HG02943 (cell line): ENCODE measurements at regions not wholly inside any gene's neighbourhood (a gene's known extent, or its start where the extent isn't known, plus 50 kb on each side); places are given as distances from the start of the nearest gene placed in this dataset.
"Not testable (repeated sequence)": the region's sequence is repeated elsewhere in the genome, so short reads cannot be mapped to it uniquely, and the experiment has no call there.

Experiments
- ATAC-seq: cut with Tn5 transposase; IDR thresholded peaks from one replicate; pipeline ENCODE4 v1.9.1; 2021; ENCODE audit warnings: mild to moderate bottlenecking, low read depth, moderate library complexity; ENCODE audit not compliant: unreplicated experiment

DNA sequence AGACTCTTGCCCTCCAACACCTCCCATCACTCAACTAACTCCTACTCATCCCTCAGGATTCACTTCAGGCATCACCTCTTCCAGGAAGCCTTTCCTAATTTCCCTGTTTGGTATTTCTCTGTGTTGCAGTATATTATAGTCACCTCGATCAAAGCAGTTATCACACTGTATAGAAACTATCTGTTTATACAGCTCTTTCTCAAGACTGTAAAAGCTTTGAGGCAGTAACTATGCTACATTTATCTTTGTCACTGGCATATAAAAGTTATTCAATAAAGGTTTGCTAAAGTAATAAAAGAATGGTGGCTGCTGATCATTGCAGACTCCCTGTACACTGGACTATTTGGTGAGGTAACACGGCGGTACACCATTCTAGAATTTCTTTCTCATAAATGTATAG, 284.9 kb downstream of the PAX3 start:
- no peak for ATAC-seq

DNA sequence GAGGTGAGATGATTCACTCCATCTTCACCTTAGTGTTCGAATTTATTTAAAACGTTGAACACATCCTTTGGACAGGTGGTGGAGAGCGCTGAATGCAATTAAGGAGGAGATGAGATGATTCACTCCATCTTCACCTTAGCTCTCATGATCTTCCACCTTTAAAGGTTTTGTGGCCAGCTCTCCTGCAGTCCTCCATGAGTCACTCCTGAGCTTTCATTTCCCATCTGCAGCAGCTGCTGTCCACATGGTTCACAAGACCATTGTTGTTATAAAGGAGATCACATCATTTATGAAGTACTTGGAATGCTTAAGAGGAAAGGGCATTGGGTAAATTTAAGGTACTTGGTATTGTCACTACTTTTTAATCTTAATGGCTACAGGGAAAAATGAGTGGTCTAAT, 298.5 kb downstream of the PAX3 start:
- ATAC-seq: no peak

DNA sequence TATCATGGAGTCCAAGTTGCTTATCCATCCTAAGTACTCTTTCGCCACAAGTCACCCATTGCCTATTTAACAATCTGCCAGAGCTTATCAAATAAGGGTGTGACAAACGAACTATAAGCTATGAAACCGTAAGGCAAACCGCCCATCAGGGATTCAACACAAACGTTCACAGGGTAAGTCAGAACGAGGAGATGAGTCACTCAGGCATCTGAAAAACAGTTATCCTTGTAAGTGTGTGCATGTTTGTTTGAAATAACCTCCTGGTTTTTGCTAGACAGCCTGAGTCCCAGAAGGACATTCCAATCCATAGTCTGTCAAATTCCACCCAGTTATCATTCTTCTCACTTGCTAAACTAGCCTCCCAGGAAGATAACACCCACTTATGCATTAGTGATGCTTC, 299.1 kb downstream of the PAX3 start:
- no peak for ATAC-seq

DNA sequence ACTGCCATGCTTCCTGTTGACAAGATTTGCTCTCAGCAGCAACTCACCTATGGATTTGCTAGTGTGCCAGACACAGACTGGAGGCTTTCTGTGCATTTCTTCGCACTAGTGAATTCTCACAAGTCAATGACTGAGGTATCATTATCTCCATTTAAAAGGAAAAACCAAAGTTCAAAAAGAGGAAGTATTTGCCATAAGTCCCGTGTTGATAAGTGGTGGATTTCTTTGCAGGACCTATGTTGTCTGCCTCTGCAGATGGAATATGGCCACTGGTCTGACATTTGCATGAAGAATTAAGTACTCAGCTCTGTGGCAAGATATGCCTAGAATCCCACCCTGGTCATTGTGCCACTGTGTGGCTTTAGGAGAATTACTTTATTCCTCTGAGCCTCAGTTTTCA, 299.6 kb downstream of the PAX3 start:
- no peak for ATAC-seq

DNA sequence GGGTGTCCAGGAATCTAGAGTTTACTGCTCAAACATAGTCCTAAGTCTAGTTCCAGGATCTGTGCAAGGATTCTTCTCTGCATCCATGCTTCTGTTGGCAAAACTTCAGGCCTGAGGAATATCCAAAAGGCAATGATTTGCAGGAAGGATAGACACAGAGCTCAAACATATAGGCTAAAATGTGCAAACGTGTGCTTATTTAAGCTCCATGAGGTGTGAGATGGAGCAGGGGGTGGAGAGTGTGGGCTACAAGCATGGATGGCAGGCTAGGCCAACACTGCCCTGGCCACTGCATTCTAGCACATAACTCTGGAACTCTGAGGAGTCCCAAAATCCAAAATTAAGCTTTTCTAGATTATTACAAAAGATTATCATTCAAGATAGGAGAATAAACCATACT, 301.1 kb downstream of the PAX3 start:
- no peak for ATAC-seq

DNA sequence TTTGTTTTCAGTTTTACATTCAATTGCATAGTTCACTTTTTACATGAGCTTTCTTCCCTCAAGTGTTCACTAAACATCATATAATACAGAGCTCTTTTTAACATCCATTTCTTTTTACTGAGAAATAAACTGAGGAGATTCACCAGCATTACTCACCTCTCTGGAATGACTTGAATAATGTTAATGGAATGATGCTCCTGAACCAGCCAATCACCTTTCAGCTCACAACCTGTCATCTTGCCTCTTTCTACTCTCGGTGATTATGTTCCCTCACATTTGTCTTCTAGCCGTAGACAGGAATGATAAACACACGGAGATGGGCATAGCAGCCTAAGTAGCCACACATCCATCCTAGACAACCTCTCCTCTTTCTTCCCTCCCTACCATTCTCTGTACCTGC, 301.7 kb downstream of the PAX3 start:
- no peak for ATAC-seq

DNA sequence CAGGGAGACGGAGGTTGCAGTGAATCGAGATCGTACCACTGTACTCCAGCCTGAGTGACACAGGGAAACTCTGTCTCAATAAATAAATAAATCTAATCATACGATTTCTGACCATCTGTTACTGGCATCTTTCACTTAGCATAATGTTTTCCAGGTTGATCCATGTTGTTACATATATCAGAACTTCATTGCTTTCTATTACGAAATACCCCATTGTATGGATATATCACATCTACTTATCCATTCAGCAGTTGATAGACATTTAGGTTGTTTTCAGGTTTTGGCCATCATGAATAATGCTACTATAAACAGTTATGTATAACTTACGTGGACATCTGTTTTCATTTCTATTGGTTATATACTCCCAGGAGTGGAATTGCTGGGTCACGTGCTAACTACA, 303.9 kb downstream of the PAX3 start:
- no peak for ATAC-seq

DNA sequence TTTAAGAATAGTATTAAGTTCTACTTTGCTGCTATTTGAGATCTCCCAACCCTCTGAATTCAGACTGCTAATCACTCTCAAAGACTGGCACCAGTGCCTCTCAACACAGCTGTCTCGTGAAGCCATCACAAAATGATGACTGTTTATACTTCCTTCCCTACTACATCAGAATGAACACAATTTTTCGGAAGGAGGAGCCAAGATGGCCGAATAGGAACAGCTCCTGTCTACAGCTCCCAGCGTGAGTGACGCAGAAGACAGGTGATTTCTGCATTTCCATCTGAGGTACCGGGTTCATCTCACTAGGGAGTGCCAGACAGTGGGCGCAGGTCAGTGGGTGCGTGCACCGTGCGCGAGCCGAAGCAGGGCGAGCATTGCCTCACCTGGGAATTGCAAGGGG, 314.4 kb downstream of the PAX3 start:
- ATAC-seq: not testable (repeated sequence)

DNA sequence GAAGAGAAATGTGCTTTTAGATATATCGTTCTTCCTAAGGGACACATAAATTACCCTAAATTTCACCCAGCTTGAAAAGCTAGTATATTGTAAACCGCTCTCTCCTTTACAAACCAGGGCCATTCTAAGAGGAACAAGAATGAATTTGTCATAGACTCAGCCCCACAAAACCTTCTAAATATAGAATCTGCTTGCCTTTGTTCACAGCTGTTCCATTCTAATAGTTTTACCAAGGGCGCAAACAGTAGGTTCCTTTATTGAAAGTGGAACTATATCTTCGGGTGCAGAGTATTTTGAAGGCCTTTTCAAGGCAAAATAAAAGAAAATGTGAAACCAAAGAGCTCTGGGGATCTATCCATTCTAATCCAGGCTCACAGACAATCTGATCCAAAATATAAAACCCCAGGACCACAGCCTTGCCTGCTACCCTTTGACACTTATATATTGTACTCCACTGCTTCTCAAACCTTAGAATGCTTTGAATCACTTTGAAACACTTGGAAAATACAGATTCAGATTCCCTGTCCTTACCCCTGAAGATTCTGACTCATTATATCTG, 316.8 kb downstream of the PAX3 start:
- no peak for ATAC-seq

DNA sequence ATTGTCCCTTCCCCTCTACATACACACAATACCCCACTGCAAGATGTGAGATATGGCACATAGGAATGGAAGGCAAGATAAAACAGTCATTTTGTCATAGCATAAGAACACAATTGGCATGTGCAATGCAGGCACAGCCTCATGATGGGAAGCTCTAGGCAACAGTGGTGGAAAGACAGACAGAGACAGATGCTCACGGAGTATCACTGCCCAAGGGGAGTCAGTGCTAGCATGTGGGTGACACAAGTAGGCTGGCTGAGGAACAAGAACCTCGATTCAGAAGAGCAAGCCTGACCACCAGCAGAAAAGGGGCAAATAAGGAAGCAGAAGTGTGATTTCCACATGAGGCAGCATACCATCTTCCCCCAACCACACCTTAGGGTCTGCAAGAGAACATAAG, 323.6 kb downstream of the PAX3 start:
- ATAC-seq: no peak

DNA sequence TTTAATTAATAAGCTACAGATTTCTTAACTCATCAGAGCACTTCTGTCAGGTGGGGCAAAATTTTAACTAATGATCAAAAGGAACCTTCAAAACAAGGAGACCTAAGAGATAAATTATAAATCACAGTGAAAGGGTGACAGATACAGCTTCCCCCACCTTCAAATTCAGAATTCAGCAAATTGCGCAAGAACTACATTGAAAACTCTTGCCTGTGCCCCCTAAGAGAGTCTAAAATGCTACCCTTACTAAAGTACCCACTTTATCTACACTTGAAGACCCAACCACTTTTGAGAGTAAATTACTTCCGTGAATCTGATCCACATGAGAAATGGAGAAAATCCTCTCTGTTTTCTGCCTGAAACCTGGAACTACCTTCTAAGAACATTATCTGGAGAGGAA, 324.9 kb downstream of the PAX3 start:
- ATAC-seq: no peak

DNA sequence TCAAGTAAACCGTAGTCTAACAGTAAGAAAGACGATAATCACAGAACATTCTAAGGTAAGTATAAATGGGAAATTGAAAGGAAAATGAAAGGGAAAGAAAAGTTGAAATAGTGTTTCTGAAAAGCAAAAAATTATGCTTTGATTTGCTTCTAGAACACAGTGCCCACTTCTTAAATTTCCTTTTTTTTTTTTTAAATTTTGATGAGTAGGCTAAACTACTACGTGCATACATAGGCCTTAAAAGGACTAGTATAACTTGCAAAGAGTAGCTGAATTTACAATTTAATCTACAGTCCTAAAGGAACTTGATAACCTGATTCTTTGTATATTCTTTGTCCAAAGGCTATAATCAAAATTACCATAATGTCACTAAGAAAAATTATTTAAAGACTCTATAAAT, 325.3 kb downstream of the PAX3 start:
- ATAC-seq: no peak

DNA sequence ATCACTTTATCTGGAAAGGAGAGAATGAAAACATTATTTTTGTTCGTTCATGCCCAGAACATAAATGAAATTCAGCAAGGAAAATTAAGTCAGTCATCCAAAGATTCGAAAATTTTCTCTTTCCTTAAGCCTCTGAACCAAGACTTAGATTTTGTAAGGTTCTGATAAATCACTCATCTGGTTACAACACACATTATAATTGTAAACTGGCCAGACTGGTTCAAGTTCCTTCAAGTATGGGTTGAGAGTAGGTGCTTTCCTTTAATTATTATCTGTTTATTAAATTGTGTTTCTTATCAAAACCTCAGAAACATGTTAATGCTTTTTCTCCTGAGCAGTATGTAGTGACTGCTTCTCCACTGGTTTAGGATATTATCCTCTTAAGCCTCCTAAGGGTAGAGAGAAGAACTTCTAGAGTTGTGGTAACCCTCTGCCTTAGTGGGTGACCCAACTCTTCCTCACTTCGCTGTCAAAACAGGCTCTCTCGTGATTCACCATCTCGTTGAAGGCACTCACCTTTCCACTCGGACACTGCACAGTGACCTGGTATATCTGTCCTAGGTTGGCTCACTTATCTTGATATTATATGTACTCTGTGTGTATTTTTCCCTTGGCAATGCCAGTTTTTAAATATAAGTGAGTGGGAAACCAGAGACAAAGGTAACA, 325.9 kb downstream of the PAX3 start:
- ATAC-seq: no peak

DNA sequence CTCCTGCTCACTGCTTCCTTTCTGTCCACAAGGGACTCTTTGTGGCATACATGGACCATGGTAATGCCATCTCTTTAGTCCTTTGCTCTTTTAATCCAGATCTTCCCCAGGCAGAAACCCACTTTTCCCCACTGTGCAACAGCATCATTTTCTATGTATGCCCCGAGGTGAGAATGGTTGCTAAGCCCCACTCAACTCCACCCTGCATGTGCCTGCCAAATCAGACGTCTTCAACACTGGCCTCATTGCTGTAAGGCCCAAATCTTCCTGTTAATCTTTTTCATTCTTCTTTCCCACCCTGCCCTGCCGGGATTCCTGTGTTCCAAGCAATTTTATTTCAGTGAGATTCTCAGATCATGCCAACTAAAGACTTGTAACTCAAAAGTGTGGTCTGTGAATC, 328.4 kb downstream of the PAX3 start:
- ATAC-seq: no peak

DNA sequence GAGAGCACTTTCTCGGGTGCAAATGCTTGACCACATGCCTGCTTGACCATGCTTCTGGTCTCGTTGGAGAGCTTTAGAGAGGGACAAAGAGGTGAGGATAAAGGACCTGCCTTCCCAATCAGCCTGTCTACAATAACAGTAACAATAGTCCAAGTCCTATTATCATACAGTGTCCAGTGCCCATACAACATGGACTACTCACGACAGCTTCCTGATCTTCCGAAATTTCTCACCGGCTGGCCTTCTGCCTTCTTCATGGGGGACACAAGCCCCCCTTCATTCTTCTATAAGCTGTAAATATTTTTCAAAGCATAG, 329.0 kb downstream of the PAX3 start:
- no peak for ATAC-seq

DNA sequence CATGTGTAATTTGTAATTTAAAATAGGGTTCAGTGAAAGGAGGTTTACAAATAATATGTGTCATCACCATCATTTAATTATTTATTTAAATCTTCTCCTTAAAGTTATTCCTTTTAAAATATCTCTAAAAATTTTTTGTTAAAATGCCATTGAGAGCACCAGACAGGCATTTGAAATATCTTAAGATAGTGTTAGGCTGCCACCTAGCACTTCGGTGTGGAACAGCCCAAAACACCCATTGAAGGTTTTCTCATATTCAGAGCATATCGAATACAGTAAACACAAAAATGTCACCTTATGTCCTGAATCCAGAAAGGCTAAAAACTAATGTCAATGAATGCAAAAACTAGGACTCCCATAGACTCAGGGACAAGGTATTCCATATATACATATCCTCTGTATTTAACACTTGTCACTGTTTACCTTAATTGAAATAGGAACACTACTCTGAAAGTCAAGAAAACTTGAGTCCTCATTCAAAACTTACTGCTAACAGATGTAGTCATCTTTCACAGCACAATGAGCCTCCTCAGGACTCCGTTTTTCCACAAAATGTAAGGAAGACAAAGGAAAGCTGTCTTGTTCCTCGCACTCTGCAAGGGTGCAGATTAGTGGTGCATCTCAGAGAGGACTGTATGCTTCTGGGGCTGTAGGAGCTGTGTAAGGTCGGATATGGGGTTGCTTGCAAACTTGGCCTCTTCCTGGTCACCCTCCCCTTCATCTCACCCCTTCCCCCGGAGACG, 329.5 kb downstream of the PAX3 start:
- no peak for ATAC-seq

DNA sequence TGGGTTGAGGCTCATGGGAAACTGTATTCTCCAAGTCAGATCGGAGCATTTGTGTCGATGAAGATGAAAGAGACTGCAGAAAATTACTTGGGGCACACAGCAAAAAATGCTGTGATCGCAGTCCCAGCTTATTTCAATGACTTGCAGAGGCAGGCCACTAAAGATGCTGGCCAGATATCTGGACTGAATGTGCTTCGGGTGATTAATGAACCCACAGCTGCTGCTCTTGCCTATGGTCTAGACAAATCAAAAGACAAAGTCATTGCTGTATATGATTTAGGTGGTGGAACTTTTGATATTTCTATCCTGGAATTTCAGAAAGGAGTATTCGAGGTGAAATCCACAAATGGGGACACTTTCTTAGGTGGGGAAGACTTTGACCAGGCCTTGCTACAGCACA, 336.6 kb downstream of the PAX3 start:
- no peak for ATAC-seq

DNA sequence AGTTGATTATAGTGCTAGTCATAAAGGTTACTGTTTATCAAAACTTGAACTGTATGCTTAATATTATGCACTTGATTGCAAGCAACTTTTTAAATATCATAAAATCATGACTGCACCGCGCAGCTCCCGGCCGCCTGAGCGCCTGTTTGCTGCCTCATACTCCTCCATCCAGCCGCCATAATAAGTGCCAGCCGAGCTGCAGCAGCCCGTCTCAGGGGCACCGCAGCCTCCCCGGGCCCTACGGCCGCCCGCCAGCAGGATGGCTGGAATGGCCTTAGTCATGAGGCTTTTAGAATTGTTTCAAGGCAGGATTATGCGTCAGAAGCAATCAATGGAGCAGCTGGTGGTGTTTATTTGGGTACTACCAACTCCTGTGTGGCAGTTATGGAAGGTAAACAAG, 337.2 kb downstream of the PAX3 start:
- ATAC-seq: no peak

DNA sequence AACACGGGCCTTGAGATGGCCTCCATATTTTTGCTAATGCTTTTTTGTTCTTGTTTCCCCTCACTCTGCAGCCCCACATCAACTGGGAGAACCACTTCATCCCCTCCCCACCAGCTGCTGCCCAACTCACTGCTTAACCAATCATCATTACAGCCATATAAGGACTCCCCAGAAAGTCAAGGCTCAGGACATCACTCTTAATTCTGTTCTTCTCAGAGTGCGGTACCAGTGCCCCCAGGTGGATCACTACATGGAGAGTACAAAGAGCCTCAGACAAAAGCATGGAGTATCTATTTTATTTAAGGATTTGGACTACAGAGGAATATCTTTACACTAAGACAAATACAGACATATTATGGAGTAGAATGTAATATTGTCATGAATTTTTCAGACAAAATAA, 340.6 kb downstream of the PAX3 start:
- no peak for ATAC-seq

DNA sequence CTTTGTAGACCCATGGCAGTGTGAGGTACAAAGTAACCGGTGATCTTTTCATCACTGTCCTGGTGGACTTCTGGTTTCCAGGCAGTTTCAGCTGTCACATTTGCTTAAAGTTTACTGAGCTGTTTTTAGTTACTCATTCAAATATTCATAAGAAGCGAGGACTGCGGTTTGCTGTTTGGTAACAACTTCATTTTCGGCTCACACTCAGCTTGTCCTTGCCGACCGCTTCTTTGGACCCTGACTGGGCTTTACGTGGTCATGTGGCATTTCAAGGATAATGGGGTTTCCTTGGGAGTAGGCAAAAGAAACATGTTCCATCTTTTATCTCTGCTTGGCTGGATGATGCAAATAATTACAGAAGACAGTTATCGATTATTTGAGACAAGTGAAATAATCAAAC, 350.7 kb downstream of the PAX3 start:
- ATAC-seq: no peak

DNA sequence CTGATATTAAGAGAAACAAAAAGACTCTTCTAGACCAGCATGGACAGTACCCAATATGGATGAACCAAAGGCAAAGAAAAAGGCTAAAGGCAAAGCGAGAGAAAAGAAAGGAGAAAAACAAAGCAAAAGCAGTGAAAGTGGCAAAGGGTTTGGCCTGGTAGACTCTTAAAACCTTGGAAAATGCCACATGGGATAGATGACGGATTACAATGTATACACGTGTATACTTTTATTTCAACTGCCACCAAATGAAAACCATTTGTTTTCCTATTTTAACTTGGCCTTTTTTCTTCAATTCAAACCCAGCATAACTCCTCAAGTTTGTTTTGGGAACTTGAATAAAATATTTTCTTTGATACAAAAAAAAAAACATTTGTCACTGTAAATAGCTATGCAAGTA, 354.3 kb downstream of the PAX3 start:
- not testable (repeated sequence) for ATAC-seq

DNA sequence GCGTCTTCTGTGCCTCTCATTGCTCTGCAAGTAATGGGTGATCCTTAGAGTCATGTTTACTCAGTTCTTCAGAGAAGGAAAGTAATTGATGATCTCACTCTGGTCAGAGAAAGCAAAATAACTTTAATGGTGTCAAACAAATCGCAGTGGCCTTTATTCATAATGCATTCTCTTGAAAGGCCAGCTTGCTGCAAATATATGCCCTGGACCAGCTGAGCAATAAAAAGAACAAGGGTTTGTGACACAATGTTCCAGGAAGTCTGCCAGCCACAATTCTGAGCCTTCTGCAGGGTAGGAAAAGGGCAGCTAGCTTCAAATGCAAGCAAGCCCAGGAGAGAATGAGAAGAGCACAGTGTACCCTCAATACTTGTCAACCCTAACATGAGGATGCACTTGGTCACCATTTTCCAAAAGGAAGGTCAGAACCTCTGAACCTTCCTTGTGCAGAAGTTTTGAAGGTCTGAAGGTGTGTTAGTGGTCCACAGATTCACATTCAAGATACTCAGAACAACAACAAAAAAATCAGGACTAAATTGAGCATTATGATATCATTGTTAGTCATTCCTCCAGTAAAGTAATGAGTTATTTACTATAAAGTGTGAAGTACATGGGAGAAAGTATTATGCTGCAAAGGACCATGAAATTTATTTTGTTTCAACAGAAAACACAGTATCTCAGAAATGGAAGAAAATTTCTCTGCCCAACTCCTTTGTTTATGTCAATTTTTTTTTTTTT, 355.6 kb downstream of the PAX3 start:
- ATAC-seq: no peak
